ENCODE measurements at regions not wholly inside any gene's neighbourhood (a gene's known extent, or its start where the extent isn't known, plus 50 kb on each side); places are given as distances from the start of the nearest gene placed in this dataset.

GRCh38 chr10:21071001-21071673 lies 174.0 kb upstream of the NEBL start:
- H3K4me1 Mint-ChIP-seq (ENCODE audit: low read depth, unreplicated experiment): peaks cover 7% of the 10 kb centered on the region
- TF ChIP-seq, protein P1, sequence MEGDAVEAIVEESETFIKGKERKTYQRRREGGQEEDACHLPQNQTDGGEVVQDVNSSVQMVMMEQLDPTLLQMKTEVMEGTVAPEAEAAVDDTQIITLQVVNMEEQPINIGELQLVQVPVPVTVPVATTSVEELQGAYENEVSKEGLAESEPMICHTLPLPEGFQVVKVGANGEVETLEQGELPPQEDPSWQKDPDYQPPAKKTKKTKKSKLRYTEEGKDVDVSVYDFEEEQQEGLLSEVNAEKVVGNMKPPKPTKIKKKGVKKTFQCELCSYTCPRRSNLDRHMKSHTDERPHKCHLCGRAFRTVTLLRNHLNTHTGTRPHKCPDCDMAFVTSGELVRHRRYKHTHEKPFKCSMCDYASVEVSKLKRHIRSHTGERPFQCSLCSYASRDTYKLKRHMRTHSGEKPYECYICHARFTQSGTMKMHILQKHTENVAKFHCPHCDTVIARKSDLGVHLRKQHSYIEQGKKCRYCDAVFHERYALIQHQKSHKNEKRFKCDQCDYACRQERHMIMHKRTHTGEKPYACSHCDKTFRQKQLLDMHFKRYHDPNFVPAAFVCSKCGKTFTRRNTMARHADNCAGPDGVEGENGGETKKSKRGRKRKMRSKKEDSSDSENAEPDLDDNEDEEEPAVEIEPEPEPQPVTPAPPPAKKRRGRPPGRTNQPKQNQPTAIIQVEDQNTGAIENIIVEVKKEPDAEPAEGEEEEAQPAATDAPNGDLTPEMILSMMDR (IDR thresholded peaks at IDR 0.05; ENCODE audit: partially characterized antibody, unreplicated experiment): no peak

DNA sequence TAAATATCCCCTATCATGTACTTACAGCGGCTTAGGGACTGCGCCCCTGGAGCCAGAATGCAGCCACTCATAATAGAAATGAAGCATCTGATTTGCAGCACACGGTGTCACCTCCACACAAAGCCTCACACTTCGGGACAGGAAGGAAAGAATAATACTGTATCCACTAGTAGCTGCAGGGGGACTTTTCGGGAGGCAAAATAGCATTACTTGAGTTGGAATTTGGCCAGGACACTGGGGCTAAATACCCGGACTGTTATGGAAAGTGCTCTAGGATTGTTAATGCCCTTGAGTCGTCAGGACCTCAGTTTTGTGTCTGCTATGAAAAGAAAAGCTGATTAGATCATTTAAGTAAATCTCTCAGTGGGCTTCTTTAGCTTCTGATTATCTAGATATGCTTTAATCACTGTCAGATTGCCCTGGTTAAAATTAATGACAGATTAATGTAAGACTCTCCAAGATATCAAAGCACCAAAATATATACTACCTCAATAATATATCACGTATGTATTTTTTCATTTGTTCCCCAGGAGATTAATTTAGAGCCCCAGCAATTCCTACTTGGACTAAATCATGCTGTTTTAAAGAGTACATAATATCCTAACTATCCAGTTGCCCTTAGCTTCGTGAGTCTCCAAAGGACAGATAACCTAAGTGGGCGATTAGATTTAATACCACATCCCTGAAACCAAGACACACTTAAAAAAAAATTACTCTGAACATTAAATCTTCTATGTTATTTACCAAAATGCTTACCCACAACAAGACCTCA lies 173.0 kb upstream of the NEBL start:
- H3K27me3 Mint-ChIP-seq (ENCODE audit: unreplicated experiment): peaks cover 5% of the 10 kb centered on the region
- H3K27ac Mint-ChIP-seq (ENCODE audit: unreplicated experiment): no peak overlapping the region
- H3K9me3 Mint-ChIP-seq (ENCODE audit: unreplicated experiment): peaks cover 8% of the 10 kb centered on the region
- H3K4me1 Mint-ChIP-seq (ENCODE audit: low read depth, unreplicated experiment): peaks cover 13% of the 10 kb centered on the region
- DNase-seq: no peak
- no peak overlapping the region for H3K4me3 Mint-ChIP-seq (ENCODE audit: unreplicated experiment)
- no peaks in the 10 kb centered on the region for H3K36me3 Mint-ChIP-seq (ENCODE audit: unreplicated experiment)
- TF ChIP-seq, protein P1 (IDR thresholded peaks at IDR 0.05; ENCODE audit: partially characterized antibody, unreplicated experiment): no peak

More at GRCh38 chr10:21071001-21071673, 174.0 kb upstream of the NEBL start:
- DNase-seq: no peak
- Mint-ChIP-seq H3K9me3 (ENCODE audit: unreplicated experiment) (peaks cover 2% of the 10 kb centered on the region), H3K4me3 (ENCODE audit: unreplicated experiment) (no peak overlapping the region), H3K27me3 (ENCODE audit: unreplicated experiment) (peaks cover 4% of the 10 kb centered on the region), H3K27ac (ENCODE audit: unreplicated experiment) (no peak overlapping the region), H3K36me3 (ENCODE audit: unreplicated experiment) (no peaks in the 10 kb centered on the region)

GRCh38 chr10:21069278-21069677 lies 172.2 kb upstream of the NEBL start:
- Mint-ChIP-seq H3K36me3 (ENCODE audit: unreplicated experiment) (no peaks in the 10 kb centered on the region), H3K4me3 (ENCODE audit: unreplicated experiment) (no peak overlapping the region), H3K27me3 (ENCODE audit: unreplicated experiment) (peaks cover 5% of the 10 kb centered on the region), H3K4me1 (ENCODE audit: low read depth, unreplicated experiment) (peaks cover 14% of the 10 kb centered on the region), H3K27ac (ENCODE audit: unreplicated experiment) (no peak overlapping the region), H3K9me3 (ENCODE audit: unreplicated experiment) (peaks cover 8% of the 10 kb centered on the region)
- TF ChIP-seq, protein P1 (IDR thresholded peaks at IDR 0.05; ENCODE audit: partially characterized antibody, unreplicated experiment): no peak
- DNase-seq: no peak

GRCh38 chr10:21068026-21068656 lies 171.0 kb upstream of the NEBL start:
- H3K9me3 Mint-ChIP-seq (ENCODE audit: unreplicated experiment): peaks cover 8% of the 10 kb centered on the region
- no peak for DNase-seq
- H3K4me1 Mint-ChIP-seq (ENCODE audit: low read depth, unreplicated experiment): peaks cover 14% of the 10 kb centered on the region
- no peak overlapping the region for H3K27ac Mint-ChIP-seq (ENCODE audit: unreplicated experiment)
- H3K36me3 Mint-ChIP-seq (ENCODE audit: unreplicated experiment): no peaks in the 10 kb centered on the region
- peaks cover 5% of the 10 kb centered on the region for H3K27me3 Mint-ChIP-seq (ENCODE audit: unreplicated experiment)
- TF ChIP-seq, protein P1 (IDR thresholded peaks at IDR 0.05; ENCODE audit: partially characterized antibody, unreplicated experiment): no peak
- H3K4me3 Mint-ChIP-seq (ENCODE audit: unreplicated experiment): no peak overlapping the region
